ENCODE measurements at regions not wholly inside any gene's neighbourhood (a gene's known extent, or its start where the extent isn't known, plus 50 kb on each side); places are given as distances from the start of the nearest gene placed in this dataset.
A peak's percentile ranks its signal among the peaks of the same experiment; 100 is the strongest.

DNA sequence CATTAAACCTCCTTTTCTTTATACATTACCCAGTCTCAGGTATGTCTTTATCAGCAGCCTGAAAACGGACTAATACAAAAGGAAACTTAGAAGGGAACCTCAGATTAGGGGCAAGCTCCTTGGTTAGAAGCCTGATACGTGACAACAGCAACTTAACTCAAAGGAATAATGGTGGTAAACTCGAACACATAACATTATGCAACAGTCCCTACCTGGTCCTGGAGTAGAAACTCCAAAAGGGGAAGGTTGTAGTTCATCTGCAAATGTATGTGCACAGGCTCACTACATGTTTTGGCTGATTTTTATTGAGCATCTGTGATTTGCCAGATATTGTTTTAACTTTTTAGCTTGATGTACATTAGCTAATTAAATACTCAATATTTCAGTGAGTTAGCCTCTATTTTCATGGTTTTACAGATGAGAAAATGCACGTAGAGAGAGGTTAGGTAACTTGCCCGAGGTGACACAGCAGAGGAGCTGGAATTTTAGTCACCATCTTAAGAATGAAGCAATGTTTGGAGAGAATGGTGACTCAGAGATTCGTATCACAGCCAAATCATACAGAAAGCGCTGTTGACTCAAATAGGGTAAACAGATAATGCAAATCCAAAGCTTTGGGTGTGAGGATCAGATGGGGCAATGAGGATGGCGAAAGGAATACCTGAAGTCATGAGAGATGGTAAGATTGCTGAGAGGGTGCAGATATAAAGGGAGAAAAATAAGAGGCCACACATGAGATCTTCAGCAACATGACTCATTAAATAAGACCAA, 194.9 kb upstream of the RBFOX1 start:
- no peaks in the 10 kb centered on the region for H3K4me1 ChIP-seq (ENCODE audit: control insufficient read depth, insufficient read depth, low read length)
- POLR2A ChIA-PET: no interaction called here
- H3K4me3 ChIP-seq (ENCODE audit: low read depth, low read length): no peak overlapping the region
- CTCF ChIA-PET: no interaction called here
- H3K27ac ChIP-seq (ENCODE audit: extremely low read depth, low read depth, low read length): no peak overlapping the region
- H3K36me3 ChIP-seq (ENCODE audit: control insufficient read depth in 2 of 2, insufficient read depth in 1 of 2, low read length in 2 of 2): no peaks in the 10 kb centered on the region
- H3K9me3 ChIP-seq (ENCODE audit: control insufficient read depth, insufficient read depth, low read depth, low read length): no peaks in the 10 kb centered on the region
- TF ChIP-seq ZNF175 (tag by site-specific recombination; IDR thresholded peaks at IDR 0.05) (no peak), ZNF610 (tag by site-specific recombination; IDR thresholded peaks at IDR 0.05; ENCODE audit: borderline replicate concordance) (no peak), MEIS1 (CRISPR knock-in tag; IDR thresholded peaks at IDR 0.05; ENCODE audit: borderline replicate concordance) (no peak), FEZF1 (tag by site-specific recombination; IDR thresholded peaks at IDR 0.05) (no peak), ZNF658 (tag by site-specific recombination; IDR thresholded peaks at IDR 0.05) (no peak), ZFP37 (tag by site-specific recombination; IDR thresholded peaks at IDR 0.05) (no peak), ZNF19 (tag by site-specific recombination; IDR thresholded peaks at IDR 0.05; ENCODE audit: low read depth) (no peak), HOXA7 (CRISPR knock-in tag; IDR thresholded peaks at IDR 0.05; ENCODE audit: borderline replicate concordance) (no peak), ZNF514 (tag by site-specific recombination; IDR thresholded peaks at IDR 0.05) (no peak), KLF16 (tag by site-specific recombination; IDR thresholded peaks at IDR 0.05) (no peak), ZNF132 (tag by site-specific recombination; IDR thresholded peaks at IDR 0.05; ENCODE audit: borderline replicate concordance) (no peak), ZNF549 (tag by site-specific recombination; IDR thresholded peaks at IDR 0.05) (no peak), ZNF777 (tag by site-specific recombination; IDR thresholded peaks at IDR 0.05; ENCODE audit: borderline replicate concordance) (no peak), ZNF629 (tag by site-specific recombination; IDR thresholded peaks at IDR 0.05) (no peak), ZNF274 (IDR thresholded peaks at IDR 0.05; ENCODE audit: low read length) (no peak), ZNF274 (tag by site-specific recombination; IDR thresholded peaks at IDR 0.05; ENCODE audit: borderline replicate concordance) (no peak), ZNF654 (tag by site-specific recombination; IDR thresholded peaks at IDR 0.05; ENCODE audit: low read depth) (no peak)
- TF ChIP-seq, protein P1, sequence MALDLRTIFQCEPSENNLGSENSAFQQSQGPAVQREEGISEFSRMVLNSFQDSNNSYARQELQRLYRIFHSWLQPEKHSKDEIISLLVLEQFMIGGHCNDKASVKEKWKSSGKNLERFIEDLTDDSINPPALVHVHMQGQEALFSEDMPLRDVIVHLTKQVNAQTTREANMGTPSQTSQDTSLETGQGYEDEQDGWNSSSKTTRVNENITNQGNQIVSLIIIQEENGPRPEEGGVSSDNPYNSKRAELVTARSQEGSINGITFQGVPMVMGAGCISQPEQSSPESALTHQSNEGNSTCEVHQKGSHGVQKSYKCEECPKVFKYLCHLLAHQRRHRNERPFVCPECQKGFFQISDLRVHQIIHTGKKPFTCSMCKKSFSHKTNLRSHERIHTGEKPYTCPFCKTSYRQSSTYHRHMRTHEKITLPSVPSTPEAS (tag by site-specific recombination; IDR thresholded peaks at IDR 0.05): no peak
- TF ChIP-seq, protein P2, sequence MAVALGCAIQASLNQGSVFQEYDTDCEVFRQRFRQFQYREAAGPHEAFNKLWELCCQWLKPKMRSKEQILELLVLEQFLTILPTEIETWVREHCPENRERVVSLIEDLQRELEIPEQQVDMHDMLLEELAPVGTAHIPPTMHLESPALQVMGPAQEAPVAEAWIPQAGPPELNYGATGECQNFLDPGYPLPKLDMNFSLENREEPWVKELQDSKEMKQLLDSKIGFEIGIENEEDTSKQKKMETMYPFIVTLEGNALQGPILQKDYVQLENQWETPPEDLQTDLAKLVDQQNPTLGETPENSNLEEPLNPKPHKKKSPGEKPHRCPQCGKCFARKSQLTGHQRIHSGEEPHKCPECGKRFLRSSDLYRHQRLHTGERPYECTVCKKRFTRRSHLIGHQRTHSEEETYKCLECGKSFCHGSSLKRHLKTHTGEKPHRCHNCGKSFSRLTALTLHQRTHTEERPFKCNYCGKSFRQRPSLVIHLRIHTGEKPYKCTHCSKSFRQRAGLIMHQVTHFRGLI (tag by site-specific recombination; IDR thresholded peaks at IDR 0.05): no peak
- TF ChIP-seq, protein P3, sequence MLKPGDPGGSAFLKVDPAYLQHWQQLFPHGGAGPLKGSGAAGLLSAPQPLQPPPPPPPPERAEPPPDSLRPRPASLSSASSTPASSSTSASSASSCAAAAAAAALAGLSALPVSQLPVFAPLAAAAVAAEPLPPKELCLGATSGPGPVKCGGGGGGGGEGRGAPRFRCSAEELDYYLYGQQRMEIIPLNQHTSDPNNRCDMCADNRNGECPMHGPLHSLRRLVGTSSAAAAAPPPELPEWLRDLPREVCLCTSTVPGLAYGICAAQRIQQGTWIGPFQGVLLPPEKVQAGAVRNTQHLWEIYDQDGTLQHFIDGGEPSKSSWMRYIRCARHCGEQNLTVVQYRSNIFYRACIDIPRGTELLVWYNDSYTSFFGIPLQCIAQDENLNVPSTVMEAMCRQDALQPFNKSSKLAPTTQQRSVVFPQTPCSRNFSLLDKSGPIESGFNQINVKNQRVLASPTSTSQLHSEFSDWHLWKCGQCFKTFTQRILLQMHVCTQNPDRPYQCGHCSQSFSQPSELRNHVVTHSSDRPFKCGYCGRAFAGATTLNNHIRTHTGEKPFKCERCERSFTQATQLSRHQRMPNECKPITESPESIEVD (tag by site-specific recombination; IDR thresholded peaks at IDR 0.05): no peak

DNA sequence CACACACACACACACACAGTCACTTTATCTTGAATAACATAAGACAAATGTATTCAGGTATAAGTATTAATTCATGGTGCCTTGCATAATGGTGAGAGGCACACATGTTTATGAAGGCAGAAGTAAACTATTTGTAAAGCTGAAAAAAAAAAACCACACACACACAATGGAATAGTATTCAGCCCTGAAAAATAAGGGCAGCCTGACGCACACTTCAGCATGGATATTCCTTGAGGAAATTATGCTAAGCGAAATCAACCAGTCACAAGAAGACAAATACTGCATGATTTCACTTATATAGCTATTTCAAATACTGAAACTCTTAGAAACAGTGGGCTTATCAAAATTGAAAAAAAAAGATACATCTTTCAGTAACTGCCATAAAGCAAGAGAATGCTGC, 200.2 kb upstream of the RBFOX1 start:
- H3K4me1 ChIP-seq (ENCODE audit: control insufficient read depth, insufficient read depth, low read length): no peaks in the 10 kb centered on the region
- H3K4me3 ChIP-seq (ENCODE audit: low read depth, low read length): no peak overlapping the region
- ChIA-PET POLR2A (no interaction called here), CTCF (no interaction called here)
- no peak overlapping the region for H3K27ac ChIP-seq (ENCODE audit: extremely low read depth, low read depth, low read length)
- H3K36me3 ChIP-seq (ENCODE audit: control insufficient read depth in 2 of 2, insufficient read depth in 1 of 2, low read length in 2 of 2): no peaks in the 10 kb centered on the region
- H3K9me3 ChIP-seq (ENCODE audit: control insufficient read depth, insufficient read depth, low read depth, low read length): no peaks in the 10 kb centered on the region
- TF ChIP-seq, protein P4, sequence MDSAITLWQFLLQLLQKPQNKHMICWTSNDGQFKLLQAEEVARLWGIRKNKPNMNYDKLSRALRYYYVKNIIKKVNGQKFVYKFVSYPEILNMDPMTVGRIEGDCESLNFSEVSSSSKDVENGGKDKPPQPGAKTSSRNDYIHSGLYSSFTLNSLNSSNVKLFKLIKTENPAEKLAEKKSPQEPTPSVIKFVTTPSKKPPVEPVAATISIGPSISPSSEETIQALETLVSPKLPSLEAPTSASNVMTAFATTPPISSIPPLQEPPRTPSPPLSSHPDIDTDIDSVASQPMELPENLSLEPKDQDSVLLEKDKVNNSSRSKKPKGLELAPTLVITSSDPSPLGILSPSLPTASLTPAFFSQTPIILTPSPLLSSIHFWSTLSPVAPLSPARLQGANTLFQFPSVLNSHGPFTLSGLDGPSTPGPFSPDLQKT (IDR thresholded peaks at IDR 0.05; ENCODE audit: borderline replicate concordance, low read depth, low read length): no peak
- no peak for TF ChIP-seq ZNF214 (tag by site-specific recombination; IDR thresholded peaks at IDR 0.05; ENCODE audit: borderline replicate concordance)
- TF ChIP-seq ZNF146 (tag by site-specific recombination; IDR thresholded peaks at IDR 0.05): peak; percentile 49; the same call in 1 of the 2 replicates

Data from HEK293 (cell line).